K562 (cell line): ENCODE measurements at regions not wholly inside any gene's neighbourhood (a gene's known extent, or its start where the extent isn't known, plus 50 kb on each side); places are given as distances from the start of the nearest gene placed in this dataset.

Experiments used
- ATAC-seq: fragments of 200-7000 bp; cut with Tn5 transposase; 3 replicates; pipeline ENCODE4 v1.9.1; 2020; ENCODE audit warnings: moderate library complexity
- BruUV-seq: library from RNA; stranded (reverse); fragments of 400-500 nt; replicated peaks from 2 replicates; lab custom pipeline; 2021; lab: Mats Ljungman, UMichigan
- CTCF ChIA-PET: fragments of 300-600 bp; formaldehyde crosslinking; extraction: SDS; loops from one replicate; lab custom pipeline; 2021; ENCODE audit warnings: low intra/inter-chr PET ratio; lab: Yijun Ruan, JAX
- POLR2A ChIA-PET: fragments of 300-600, 350-650 bp; sonication (Branson Sonifier 250); formaldehyde crosslinking; extraction: SDS; loops from one replicate; lab custom pipeline; 2021; ENCODE audit warnings: antibody characterized with exemption, inconsistent platforms; lab: Yijun Ruan, JAX
- DNase-seq, 4 experiments: peaks; one replicate each; pipeline versions ENCODE4 v3.0.0 to v3.0.0-alpha.2; 2011 to 2018; ENCODE audit warnings: low spot score in 3 of 4, mixed read lengths in 3 of 4; ENCODE audit errors: extremely low read depth in 1 of 4
- FAIRE-seq: peaks from 2 replicates; lab custom pipeline; 2011; peaks lifted over from hg19 to GRCh38; lab: Jason Lieb, UNC
- H2AFZ ChIP-seq: 2 replicates; pipeline ENCODE4 v1.6.0; 2011; ENCODE audit warnings: low read depth, low read length, control low read depth, inconsistent platforms
- H3K27ac ChIP-seq: fragments of 200-600 bp; 3 replicates; pipeline ENCODE4 v1.8.0; 2011; ENCODE audit warnings: low read depth, mild to moderate bottlenecking, control low read depth, inconsistent platforms, low read length, moderate library complexity, mixed read lengths; ENCODE audit errors: extremely low read depth
- H3K27me3 ChIP-seq, 2 experiments: fragments of 300-600 bp in 1 of 2; 2 replicates in 1 of 2; 3 replicates in 1 of 2; pipeline versions ENCODE4 v1.6.0 to v1.8.0; 2011; ENCODE audit warnings: inconsistent platforms in 2 of 2, low read length in 2 of 2, mild to moderate bottlenecking in 1 of 2, mixed read lengths in 1 of 2, moderate library complexity in 1 of 2; ENCODE audit not compliant: control insufficient read depth in 2 of 2, insufficient read depth in 2 of 2
- H3K36me3 ChIP-seq: fragments of 300-600 bp; 3 replicates; pipeline ENCODE4 v1.8.0; 2011; ENCODE audit warnings: mild to moderate bottlenecking, low read length, inconsistent platforms; ENCODE audit not compliant: control insufficient read depth, insufficient read depth
- H3K4me1 ChIP-seq, 2 experiments: fragments of 200-600 bp in 1 of 2; replicated peaks in 1 of 2; 2 replicates in 1 of 2; 3 replicates in 1 of 2; pipeline versions ENCODE4 v1.5.1 to v1.8.0; 2011; ENCODE audit warnings: inconsistent platforms in 2 of 2, low read length in 2 of 2, mild to moderate bottlenecking in 1 of 2, mixed read lengths in 1 of 2, moderate library complexity in 1 of 2; ENCODE audit not compliant: control insufficient read depth in 2 of 2, insufficient read depth in 2 of 2
- H3K4me2 ChIP-seq: 2 replicates; pipeline ENCODE4 v1.6.1; 2011; ENCODE audit warnings: low read length, control low read depth, inconsistent platforms, mixed read lengths; ENCODE audit not compliant: insufficient read depth
- H3K4me3 ChIP-seq: fragments of 200-600 bp; sonication (generic), shearing (Covaris generic); 2 replicates; pipeline ENCODE4 v1.5.1; 2016; ENCODE audit warnings: control low read depth, inconsistent platforms
- H3K79me2 ChIP-seq: fragments of 200-600 bp; 3 replicates; pipeline ENCODE4 v1.8.0; 2011; ENCODE audit warnings: low read length, inconsistent platforms; ENCODE audit not compliant: control insufficient read depth, insufficient read depth
- H3K9ac ChIP-seq, 2 experiments: 2 replicates each; pipeline versions ENCODE4 v1.6.0 to v1.6.1; 2011; ENCODE audit warnings: low read depth in 2 of 2, low read length in 2 of 2, control low read depth in 1 of 2, inconsistent platforms in 1 of 2, mild to moderate bottlenecking in 1 of 2, mixed read lengths in 1 of 2; ENCODE audit not compliant: insufficient read depth in 1 of 2
- H3K9me1 ChIP-seq: one replicate; pipeline ENCODE4 v1.6.0; 2011; ENCODE audit warnings: inconsistent platforms, mild to moderate bottlenecking, low read length, moderate library complexity; ENCODE audit not compliant: control insufficient read depth, insufficient read depth
- H3K9me3 ChIP-seq: replicated peaks from 2 replicates; pipeline ENCODE4 v1.5.1; 2011; ENCODE audit warnings: low read depth, low read length, inconsistent platforms; ENCODE audit not compliant: control insufficient read depth, insufficient read depth
- H4K20me1 ChIP-seq: replicated peaks from 2 replicates; pipeline ENCODE4 v1.6.1; 2011; ENCODE audit warnings: low read length, inconsistent platforms, mixed read lengths; ENCODE audit not compliant: control insufficient read depth, insufficient read depth
- BMI1 ChIP-seq: fragments of 150-350 bp; IDR thresholded peaks from 2 replicates; pipeline ENCODE4 v1.6.1; 2014; ENCODE audit warnings: low read length
- CHD2 ChIP-seq: IDR thresholded peaks from 2 replicates; pipeline ENCODE4 v1.6.1; 2011; ENCODE audit warnings: low read depth, low read length
- ELF2 ChIP-seq: fragments of 250-450 bp; sonication (Bioruptor Pico); IDR thresholded peaks from 2 replicates; pipeline ENCODE4 v1.5.0; 2021; ENCODE audit warnings: mild to moderate bottlenecking
- HEY1 ChIP-seq: fragments of 250-450 bp; sonication (Bioruptor Pico); IDR thresholded peaks from 2 replicates; pipeline ENCODE4 v1.5.0; 2020; ENCODE audit warnings: mild to moderate bottlenecking, moderate library complexity, borderline replicate concordance
- KAT2B ChIP-seq: IDR thresholded peaks from one replicate; pipeline ENCODE4 v1.6.1; 2012; ENCODE audit warnings: low read depth, mild to moderate bottlenecking, control low read depth, inconsistent platforms, low read length, moderate library complexity
- KDM5B ChIP-seq: fragments of 200-600 bp; sonication (generic); IDR thresholded peaks from 2 replicates; pipeline ENCODE4 v1.6.1; 2012; ENCODE audit warnings: low read depth, mild to moderate bottlenecking, moderate library complexity, low read length, control low read depth, inconsistent platforms; ENCODE audit not compliant: insufficient replicate concordance
- PTRF ChIP-seq: fragments of 450-650 bp; IDR thresholded peaks from 2 replicates; pipeline ENCODE4 v1.6.1; 2016; ENCODE audit warnings: mild to moderate bottlenecking, missing genetic modification characterization, missing compliant biosample characterization
- RBM15 ChIP-seq: fragments of 200-400 bp; formaldehyde crosslinking; IDR thresholded peaks from 2 replicates; pipeline ENCODE4 v1.6.1; 2018; ENCODE audit warnings: mild to moderate bottlenecking, low read length, moderate library complexity; ENCODE audit not compliant: insufficient read depth
- TCF3 ChIP-seq: sonication (generic); formaldehyde crosslinking; IDR thresholded peaks from 2 replicates; pipeline ENCODE4 v1.4.0; 2020; ENCODE audit warnings: mild to moderate bottlenecking, missing genetic modification reagents
- ZBTB8A ChIP-seq: fragments of 450-650 bp; IDR thresholded peaks from 2 replicates; pipeline ENCODE4 v1.6.1; 2018; ENCODE audit warnings: mild to moderate bottlenecking, moderate library complexity; ENCODE audit not compliant: partially characterized antibody
- ZNF24 ChIP-seq: fragments of 450-650 bp; IDR thresholded peaks from 2 replicates; pipeline ENCODE4 v1.6.1; 2016
- ZNF316 ChIP-seq: fragments of 450-650 bp; IDR thresholded peaks from 2 replicates; pipeline ENCODE4 v1.6.1; 2016
- WGBS: fragments of 100-300 bp; shearing (Covaris generic); methylation state at CpG from one replicate; pipeline ENCODE4 v1.1.6; 2016; ENCODE audit warnings: low coverage, mixed read lengths; ENCODE audit not compliant: insufficient coverage; ENCODE audit errors: missing lambda C conversion rate; 5-methylcytosine and 5-hydroxymethylcytosine counted together
- in situ Hi-C: fragments of 300-500 bp; cut with MboI; formaldehyde crosslinking; loops from 4 replicates; pipeline ENCODE4 v1.15.0; 2018; ENCODE audit warnings: inconsistent platforms, mixed read lengths
- intact Hi-C: fragments of 100-400 bp; cut with micrococcal nuclease; formaldehyde crosslinking; loops from 2 replicates; pipeline ENCODE4 v1.14.2; 2022
- TF ChIP-seq, protein P1 (sequence below): fragments of 450-650 bp; formaldehyde crosslinking; IDR thresholded peaks from 2 replicates; pipeline ENCODE4 v1.4.0; 2020; ENCODE audit warnings: mild to moderate bottlenecking

DNA sequence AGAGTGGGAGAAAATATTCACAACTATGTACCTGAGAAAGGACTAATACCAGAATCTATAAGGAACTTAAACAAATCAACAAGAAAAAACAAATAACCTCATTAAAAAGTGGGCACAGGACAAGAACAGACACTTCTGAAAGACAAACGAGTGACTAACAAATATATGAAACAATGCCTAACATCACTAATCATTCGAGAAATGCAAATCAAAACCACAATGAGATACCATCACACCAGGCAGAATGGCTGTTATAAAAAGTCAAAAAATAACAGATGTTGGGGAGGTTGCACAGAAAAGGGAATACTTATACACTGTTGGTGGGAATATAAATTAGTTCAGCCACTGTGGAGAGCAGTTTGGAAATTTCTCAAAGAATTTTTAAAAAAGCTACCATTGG lies 83.5 kb upstream of the WSCD1 start:
- Histone ChIP-seq H3K79me2 (no peaks in the 10 kb centered on the region), H3K4me1 (no peaks in the 10 kb centered on the region), H3K27ac (no peak overlapping the region), H3K36me3 (no peaks in the 10 kb centered on the region), H4K20me1 (no peaks in the 10 kb centered on the region), H2AFZ (no peak overlapping the region), H3K27me3 (no peaks in the 10 kb centered on the region), H3K4me2 (no peak overlapping the region), H3K9me1 (no peaks in the 10 kb centered on the region), H3K9ac (no peak overlapping the region), H3K9me3 (no peaks in the 10 kb centered on the region), H3K4me3 (no peak overlapping the region)
- no peak for TF ChIP-seq ZNF24
- no peak for TF ChIP-seq HEY1 (CRISPR knock-in tag)
- TF ChIP-seq TCF3 (CRISPR knock-in tag) = no peak
- TF ChIP-seq KDM5B = no peak
- no peak for TF ChIP-seq KAT2B
- no peak for TF ChIP-seq ZBTB8A
- TF ChIP-seq, protein P1, sequence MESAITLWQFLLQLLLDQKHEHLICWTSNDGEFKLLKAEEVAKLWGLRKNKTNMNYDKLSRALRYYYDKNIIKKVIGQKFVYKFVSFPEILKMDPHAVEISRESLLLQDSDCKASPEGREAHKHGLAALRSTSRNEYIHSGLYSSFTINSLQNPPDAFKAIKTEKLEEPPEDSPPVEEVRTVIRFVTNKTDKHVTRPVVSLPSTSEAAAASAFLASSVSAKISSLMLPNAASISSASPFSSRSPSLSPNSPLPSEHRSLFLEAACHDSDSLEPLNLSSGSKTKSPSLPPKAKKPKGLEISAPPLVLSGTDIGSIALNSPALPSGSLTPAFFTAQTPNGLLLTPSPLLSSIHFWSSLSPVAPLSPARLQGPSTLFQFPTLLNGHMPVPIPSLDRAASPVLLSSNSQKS (CRISPR knock-in tag) = no peak
- no peak for TF ChIP-seq ZNF316
- TF ChIP-seq CHD2 = no peak
- TF ChIP-seq PTRF (tag) = no peak
- no peak for TF ChIP-seq RBM15
- TF ChIP-seq BMI1 = no peak
- no peak for TF ChIP-seq ELF2
- no TSS peak for BruUV-seq
- intact Hi-C loops = no loop called here
- CTCF ChIA-PET = no interaction called here
- no peak for FAIRE-seq
- no peak for ATAC-seq
- 0% methylated on average over 2 of the region's 2 CpGs for WGBS
- in situ Hi-C loops = no loop called here
- DNase-seq = no peak
- POLR2A ChIA-PET = no interaction called here
